Naive thymus-derived CD8-positive, alpha-beta T cell (primary cell): ENCODE measurements at regions not wholly inside any gene's neighbourhood (a gene's known extent, or its start where the extent isn't known, plus 50 kb on each side); places are given as distances from the start of the nearest gene placed in this dataset.

Experiments
- ATAC-seq, 2 donors: fragments of 150-1000 bp; cut with Tn5 transposase in 1 of 2; sonication (Bioruptor Pico), chemical (Tn5 transposase) in 1 of 2; 1 replicate in 1 of 2; 2 replicates in 1 of 2; pipeline ENCODE4 v1.10.0; 2021; ENCODE audit warnings: mild to moderate bottlenecking in 2 of 2, moderate library complexity in 2 of 2
- POLR2A ChIA-PET: fragments of 350-600 bp; sonication (Branson Sonifier 250); formaldehyde crosslinking; loops from one replicate; lab custom pipeline; 2021; ENCODE audit warnings: antibody characterized with exemption; lab: Charles Lee
- DNase-seq, 10 donors: peaks; one replicate each; pipeline versions ENCODE4 v3.0.0 to v3.0.0-alpha.2; 2020 to 2022
- H3K27ac Mint-ChIP-seq, 10 donors: one replicate each; pipeline ENCODE4 v1.8.0; 2020 to 2022; ENCODE audit warnings: mild to moderate bottlenecking in 10 of 10, mixed read lengths in 10 of 10, moderate library complexity in 4 of 10, inconsistent platforms in 1 of 10
- H3K27me3 Mint-ChIP-seq, 5 donors: one replicate each; pipeline ENCODE4 v1.8.0; 2021 to 2022; ENCODE audit warnings: mixed read lengths in 5 of 5
- H3K36me3 Mint-ChIP-seq, 3 donors: one replicate each; pipeline ENCODE4 v1.8.0; 2020 to 2022; ENCODE audit warnings: mixed read lengths in 3 of 3, mild to moderate bottlenecking in 2 of 3, inconsistent platforms in 1 of 3
- H3K4me1 Mint-ChIP-seq, 4 donors: one replicate each; pipeline ENCODE4 v1.8.0; 2021 to 2022; ENCODE audit warnings: mixed read lengths in 4 of 4
- H3K4me3 Mint-ChIP-seq, 10 donors: one replicate each; pipeline ENCODE4 v1.8.0; 2020 to 2022; ENCODE audit warnings: mild to moderate bottlenecking in 10 of 10, mixed read lengths in 10 of 10, moderate library complexity in 6 of 10, inconsistent platforms in 1 of 10
- H3K9me3 Mint-ChIP-seq, 9 donors: one replicate each; pipeline ENCODE4 v1.8.0; 2020 to 2022; ENCODE audit warnings: mixed read lengths in 9 of 9, mild to moderate bottlenecking in 3 of 9, inconsistent platforms in 1 of 9, moderate library complexity in 1 of 9

- DNase-seq: no peak
- peaks cover 5 to 30% (median 15%) of the 10 kb centered on the region in 5 donors for H3K27me3 Mint-ChIP-seq
- POLR2A ChIA-PET: no interaction called here
- no peak overlapping the region for H3K27ac Mint-ChIP-seq
- H3K4me1 Mint-ChIP-seq: no peaks in the 10 kb centered on the region
- no peaks in the 10 kb centered on the region for H3K36me3 Mint-ChIP-seq
- ATAC-seq: no peak
- peaks cover 0 to 8% (median 2%) of the 10 kb centered on the region in 9 donors for H3K9me3 Mint-ChIP-seq
- no peak overlapping the region for H3K4me3 Mint-ChIP-seq
Measured at GRCh38 chr15:39283531-39283930, 297.3 kb upstream of the THBS1 start.

DNA sequence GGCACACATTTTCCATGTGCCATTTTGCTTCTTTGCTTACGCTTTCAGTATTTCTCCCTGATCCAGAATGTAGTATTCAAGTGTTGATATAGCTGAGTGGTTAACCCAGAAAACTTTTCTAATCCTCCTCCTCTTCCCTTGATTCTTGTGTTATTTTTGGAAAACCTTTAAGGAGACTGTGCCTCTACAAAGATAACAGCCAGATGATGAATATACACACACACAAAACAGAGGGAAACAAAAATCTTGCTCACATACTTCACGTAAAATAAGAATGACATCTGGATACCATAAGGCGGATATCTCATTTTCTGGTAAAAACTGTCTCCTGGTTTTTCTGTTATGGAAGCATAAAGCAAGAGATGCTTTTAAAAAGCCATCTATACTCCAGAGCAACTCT, 295.8 kb upstream of the THBS1 start:
- ATAC-seq: no peak
- POLR2A ChIA-PET: no interaction called here

GRCh38 chr15:39285663-39286062, 295.2 kb upstream of the THBS1 start:
- ATAC-seq (no peak), DNase-seq (no peak)
- no peak overlapping the region for H3K27ac Mint-ChIP-seq
- POLR2A ChIA-PET: no interaction called here
- H3K27me3 Mint-ChIP-seq: peaks cover 3 to 29% (median 15%) of the 10 kb centered on the region in 5 donors
- H3K4me3 Mint-ChIP-seq: no peak overlapping the region
- H3K4me1 Mint-ChIP-seq: no peaks in the 10 kb centered on the region
- peaks cover 0 to 8% (median 2%) of the 10 kb centered on the region in 9 donors for H3K9me3 Mint-ChIP-seq
- H3K36me3 Mint-ChIP-seq: no peaks in the 10 kb centered on the region

More for the DNA sequence above, 295.8 kb upstream of the THBS1 start:
- Mint-ChIP-seq H3K27ac (no peak overlapping the region), H3K9me3 (peaks cover 0 to 8% (median 2%) of the 10 kb centered on the region in 9 donors), H3K4me1 (no peaks in the 10 kb centered on the region), H3K27me3 (peaks cover 3 to 28% (median 15%) of the 10 kb centered on the region in 5 donors), H3K36me3 (no peaks in the 10 kb centered on the region), H3K4me3 (no peak overlapping the region)
- no peak for DNase-seq

DNA sequence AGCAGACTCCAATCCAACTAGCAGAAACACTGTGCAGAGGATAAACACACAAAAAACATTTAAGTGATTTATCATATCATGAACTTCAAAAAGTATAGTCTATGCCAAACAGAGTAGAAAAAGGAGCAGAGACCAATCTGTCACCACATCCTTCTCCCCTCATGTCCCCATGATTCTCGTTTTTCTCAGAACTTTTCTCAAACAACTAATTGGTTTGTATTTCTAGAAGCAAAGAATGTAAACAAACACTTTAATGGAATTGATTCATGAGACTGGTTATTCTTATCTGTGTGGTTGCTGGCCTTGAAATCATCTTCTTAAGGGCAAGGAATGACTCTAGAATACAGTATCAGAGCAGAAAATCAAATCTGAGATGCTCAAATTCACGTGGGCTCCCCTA, 294.2 kb upstream of the THBS1 start:
- H3K36me3 Mint-ChIP-seq: peaks cover 0 to under 1% (median 0%) of the 10 kb centered on the region in 3 donors
- ATAC-seq (no peak), DNase-seq (no peak)
- peaks cover 0 to 11% (median under 1%) of the 10 kb centered on the region in 9 donors for H3K9me3 Mint-ChIP-seq
- H3K27ac Mint-ChIP-seq: no peak overlapping the region
- H3K27me3 Mint-ChIP-seq: peaks cover 5 to 32% (median 16%) of the 10 kb centered on the region in 5 donors
- H3K4me3 Mint-ChIP-seq: no peak overlapping the region
- H3K4me1 Mint-ChIP-seq: no peaks in the 10 kb centered on the region
- POLR2A ChIA-PET: no interaction called here

GRCh38 chr15:39287322-39288195, 293.3 kb upstream of the THBS1 start:
- no peak for DNase-seq
- Mint-ChIP-seq H3K4me3 (no peak overlapping the region), H3K4me1 (no peaks in the 10 kb centered on the region), H3K27ac (no peak overlapping the region), H3K36me3 (peaks cover 0 to 6% (median 0%) of the 10 kb centered on the region in 3 donors), H3K27me3 (peaks cover 6 to 36% (median 21%) of the 10 kb centered on the region in 5 donors), H3K9me3 (peaks cover 0 to 9% (median 4%) of the 10 kb centered on the region in 9 donors)
- ATAC-seq: no peak
- POLR2A ChIA-PET: no interaction called here

DNA sequence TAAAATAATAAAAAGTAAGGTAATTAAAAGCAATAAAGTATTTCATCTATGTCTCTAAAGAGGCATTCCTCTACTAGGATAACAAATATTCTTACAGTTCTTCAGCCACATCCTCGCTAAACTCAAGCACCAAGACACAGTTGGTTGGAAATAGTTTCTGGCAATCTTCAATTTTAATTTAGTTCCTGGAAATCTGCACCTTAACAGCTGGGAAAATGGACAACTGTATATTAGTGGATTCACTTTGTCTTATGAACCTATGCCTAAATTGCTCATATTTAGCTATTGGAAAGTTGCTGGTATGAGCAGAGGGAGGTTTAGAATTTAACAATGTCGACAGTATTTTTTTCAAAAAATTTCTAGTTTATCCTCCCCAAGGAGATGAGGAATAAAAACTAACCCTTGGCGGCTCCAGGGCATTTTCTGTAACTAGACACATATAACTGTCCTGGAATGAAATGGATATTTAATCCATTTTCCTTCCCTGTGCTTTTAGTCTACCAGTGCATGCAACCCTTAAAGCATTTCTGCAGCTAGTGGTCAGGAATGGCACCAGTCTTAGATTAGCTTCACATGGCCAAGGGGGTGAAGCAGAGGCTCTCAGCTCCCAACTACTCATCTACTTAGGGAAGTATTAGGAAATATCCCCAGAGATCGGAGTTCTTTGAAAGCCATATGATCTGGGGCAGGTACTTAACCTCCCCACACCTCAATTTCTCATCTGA, 290.0 kb upstream of the THBS1 start:
- Mint-ChIP-seq H3K4me1 (no peaks in the 10 kb centered on the region), H3K27me3 (peaks cover 14 to 59% (median 24%) of the 10 kb centered on the region in 5 donors), H3K4me3 (no peak overlapping the region), H3K36me3 (peaks cover 0 to 13% (median 0%) of the 10 kb centered on the region in 3 donors), H3K27ac (no peak overlapping the region), H3K9me3 (peaks cover 0 to 19% (median 7%) of the 10 kb centered on the region in 9 donors)
- POLR2A ChIA-PET: no interaction called here
- ATAC-seq: no peak
- no peak for DNase-seq

GRCh38 chr15:39291690-39292089, 289.2 kb upstream of the THBS1 start:
- no peak for ATAC-seq
- no peak overlapping the region for H3K4me3 Mint-ChIP-seq
- POLR2A ChIA-PET: no interaction called here
- no peak overlapping the region for H3K27ac Mint-ChIP-seq
- peaks cover 0 to 19% (median 7%) of the 10 kb centered on the region in 9 donors for H3K9me3 Mint-ChIP-seq
- peaks cover 0 to 13% (median 0%) of the 10 kb centered on the region in 3 donors for H3K36me3 Mint-ChIP-seq
- H3K27me3 Mint-ChIP-seq: peaks cover 15 to 51% (median 26%) of the 10 kb centered on the region in 5 donors
- DNase-seq: no peak
- H3K4me1 Mint-ChIP-seq: no peaks in the 10 kb centered on the region

DNA sequence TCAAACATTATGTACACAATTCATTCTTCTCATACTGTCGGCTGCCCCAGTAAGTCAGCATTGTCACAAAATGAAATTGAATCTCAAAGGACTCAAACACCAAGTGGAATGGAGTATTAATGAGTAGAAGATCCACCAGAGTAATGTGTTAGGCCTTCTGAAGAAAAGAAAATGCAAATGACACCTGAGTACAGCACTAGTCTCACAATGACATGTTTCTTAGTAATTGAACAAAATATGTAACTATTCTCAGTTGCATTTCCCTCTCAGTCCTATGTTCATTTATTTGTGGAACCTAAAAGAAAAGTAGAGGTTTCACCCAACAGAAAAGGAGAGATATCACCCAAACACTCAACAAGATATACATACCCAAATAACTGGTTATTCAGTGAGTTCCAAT, 283.9 kb upstream of the THBS1 start:
- Mint-ChIP-seq H3K27me3 (peaks cover 11 to 32% (median 15%) of the 10 kb centered on the region in 5 donors), H3K4me1 (no peaks in the 10 kb centered on the region), H3K4me3 (no peak overlapping the region), H3K9me3 (peaks cover 0 to 16% (median 5%) of the 10 kb centered on the region in 9 donors), H3K27ac (no peak overlapping the region), H3K36me3 (peaks cover 0 to 10% (median 0%) of the 10 kb centered on the region in 3 donors)
- ATAC-seq: no peak
- no peak for DNase-seq
- POLR2A ChIA-PET: no interaction called here

DNA sequence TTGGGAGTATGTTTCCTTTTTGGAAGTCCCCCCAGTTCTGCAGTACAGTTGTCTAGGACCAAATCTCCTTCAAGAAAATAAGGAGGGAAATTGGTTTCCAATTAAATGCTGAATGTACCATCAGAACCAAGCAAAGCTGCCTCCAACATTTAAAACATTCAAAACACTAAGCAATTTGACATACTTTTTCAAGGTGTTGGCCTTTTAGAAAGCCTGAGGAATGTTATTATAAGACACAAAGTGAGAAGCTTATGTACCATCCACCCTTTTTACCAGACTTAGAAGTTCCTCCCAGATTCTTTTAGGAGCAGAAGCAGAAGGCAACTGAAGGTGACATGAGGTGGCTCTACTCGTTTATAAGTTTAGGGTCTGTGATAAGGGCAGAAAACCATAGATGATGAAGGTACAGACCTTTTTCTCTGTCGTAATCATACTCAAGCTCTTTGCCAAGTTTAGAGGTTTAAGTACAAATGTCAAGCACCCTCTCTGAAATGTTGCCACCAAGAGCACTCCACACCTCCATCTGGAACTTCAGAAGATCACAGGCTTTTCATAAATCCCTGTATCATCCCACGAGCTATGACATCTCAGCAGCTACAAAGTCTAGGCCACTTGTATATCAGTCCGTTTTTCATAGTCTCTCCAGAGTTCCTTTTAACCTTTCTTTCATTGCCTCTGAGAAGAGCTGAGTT, 282.5 kb upstream of the THBS1 start:
- Mint-ChIP-seq H3K9me3 (peaks cover 0 to 5% (median 0%) of the 10 kb centered on the region in 9 donors), H3K36me3 (no peaks in the 10 kb centered on the region), H3K27ac (no peak overlapping the region), H3K4me1 (no peaks in the 10 kb centered on the region), H3K4me3 (no peak overlapping the region), H3K27me3 (peaks cover 16 to 22% (median 18%) of the 10 kb centered on the region in 5 donors)
- POLR2A ChIA-PET: no interaction called here
- ATAC-seq: no peak
- no peak for DNase-seq

GRCh38 chr15:39299486-39300267, 281.2 kb upstream of the THBS1 start:
- Mint-ChIP-seq H3K9me3 (no peaks in the 10 kb centered on the region), H3K4me1 (no peaks in the 10 kb centered on the region), H3K36me3 (no peaks in the 10 kb centered on the region), H3K4me3 (no peak overlapping the region), H3K27ac (no peak overlapping the region), H3K27me3 (peaks cover 8 to 14% (median 11%) of the 10 kb centered on the region in 5 donors)
- DNase-seq (no peak), ATAC-seq (no peak)
- POLR2A ChIA-PET: no interaction called here

DNA sequence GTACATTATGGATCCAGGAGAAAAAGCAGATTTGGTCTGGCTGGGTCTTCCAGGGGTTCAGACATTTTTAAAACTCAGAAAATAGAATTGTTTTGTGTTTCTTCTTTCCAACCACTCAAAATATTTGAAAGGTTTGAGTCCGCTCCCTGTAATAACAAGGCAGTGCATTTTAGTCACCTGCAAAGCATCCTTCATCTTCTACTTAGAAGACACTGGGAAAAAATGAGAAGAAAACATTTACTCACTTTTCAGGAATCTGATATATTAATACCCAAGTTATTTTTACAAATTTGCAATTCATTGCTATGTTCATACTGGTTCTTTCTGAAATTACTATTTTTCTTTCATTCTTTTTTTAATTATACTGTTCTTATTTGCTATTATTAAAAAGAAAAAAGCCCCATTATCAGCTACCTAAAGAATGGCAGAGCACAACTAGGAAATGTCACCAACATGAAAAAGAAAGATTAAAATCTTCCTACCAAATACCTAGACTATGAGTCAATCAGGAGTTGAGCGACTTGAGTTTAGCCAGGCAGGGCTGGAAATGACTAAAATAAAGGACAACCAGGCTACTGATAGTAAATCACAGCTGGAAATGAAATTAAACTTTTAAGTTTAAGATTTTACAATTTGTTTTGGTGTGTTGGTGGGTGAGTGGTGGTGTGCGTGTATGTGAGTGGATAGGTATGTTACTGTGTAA, 280.3 kb upstream of the THBS1 start:
- Mint-ChIP-seq H3K27ac (peak overlapping the region in 1 of 10 donors; percentile 35), H3K4me1 (no peaks in the 10 kb centered on the region), H3K27me3 (peaks cover 8 to 17% (median 10%) of the 10 kb centered on the region in 5 donors), H3K4me3 (no peak overlapping the region), H3K9me3 (no peaks in the 10 kb centered on the region), H3K36me3 (no peaks in the 10 kb centered on the region)
- POLR2A ChIA-PET: no interaction called here
- DNase-seq (no peak), ATAC-seq (no peak)
